Activated CD8-positive, alpha-beta T cell treated with anti-CD3 and anti-CD28 coated beads, Interleukin-2, amount 10 ng/mL, durations not matched to agents 7 days and 5 days (primary cell): ENCODE measurements at regions not wholly inside any gene's neighbourhood (a gene's known extent, or its start where the extent isn't known, plus 50 kb on each side); places are given as distances from the start of the nearest gene placed in this dataset.
"Not testable (repeated sequence)": the region's sequence is repeated elsewhere in the genome, so short reads cannot be mapped to it uniquely, and the experiment has no call there.

ENCODE experiments used
- ATAC-seq: fragments of 150-1000 bp; cut with Tn5 transposase; one replicate; pipeline ENCODE4 v1.10.0; 2021; ENCODE audit warnings: moderate library complexity
- CTCF ChIA-PET: fragments of 350-600 bp; sonication (Branson Sonifier 250); formaldehyde crosslinking; loops from one replicate; lab custom pipeline; 2021; ENCODE audit warnings: antibody characterized with exemption; lab: Charles Lee
- POLR2A ChIA-PET: fragments of 350-600 bp; sonication (Branson Sonifier 250); formaldehyde crosslinking; loops from one replicate; lab custom pipeline; 2021; ENCODE audit warnings: antibody characterized with exemption; lab: Charles Lee
- DNase-seq: peaks from one replicate; pipeline ENCODE4 v3.0.0-alpha.2; 2020
- H3K27ac Mint-ChIP-seq: one replicate; pipeline ENCODE4 v1.8.0; 2021; ENCODE audit warnings: mild to moderate bottlenecking, mixed read lengths
- H3K27me3 Mint-ChIP-seq: one replicate; pipeline ENCODE4 v1.8.0; 2021; ENCODE audit warnings: low read depth, mixed read lengths
- H3K36me3 Mint-ChIP-seq: one replicate; pipeline ENCODE4 v1.8.0; 2021; ENCODE audit warnings: low read depth, mixed read lengths
- H3K4me1 Mint-ChIP-seq: one replicate; pipeline ENCODE4 v1.8.0; 2021; ENCODE audit warnings: low read depth, mixed read lengths
- H3K4me3 Mint-ChIP-seq: one replicate; pipeline ENCODE4 v1.8.0; 2021; ENCODE audit warnings: mild to moderate bottlenecking, mixed read lengths
- H3K9me3 Mint-ChIP-seq: one replicate; pipeline ENCODE4 v1.8.0; 2022; ENCODE audit warnings: mixed read lengths; ENCODE audit not compliant: insufficient read depth

GRCh38 chr2:196290569-196290968 lies 119.2 kb upstream of the STK17B start:
- ATAC-seq = no peak
- no peak for DNase-seq
- no peaks in the 10 kb centered on the region for H3K27me3 Mint-ChIP-seq
- no peaks in the 10 kb centered on the region for H3K36me3 Mint-ChIP-seq
- H3K9me3 Mint-ChIP-seq = no peaks in the 10 kb centered on the region
- POLR2A ChIA-PET = interaction anchor here (0.9 to 2.2 kb wide), 5 partner anchors 114 to 159 kb away, joined by 3 to 5 read pairs (median 3); partner anchors contain the start of gene STK17B
- H3K4me1 Mint-ChIP-seq = peaks cover 54% of the 10 kb centered on the region
- no peak overlapping the region for H3K4me3 Mint-ChIP-seq
- H3K27ac Mint-ChIP-seq = no peak overlapping the region
- CTCF ChIA-PET = interaction anchor here (0.8 to 7.4 kb wide), 9 partner anchors 7 to 222 kb away, joined by 3 to 48 read pairs (median 5); partner anchors contain the start of gene DNAH7

GRCh38 chr2:196291426-196291825 lies 120.0 kb upstream of the STK17B start:
- CTCF ChIA-PET = interaction anchor here (0.7 to 7.4 kb wide), 9 partner anchors 10 to 213 kb away, joined by 3 to 48 read pairs (median 4); no protein-coding TSS in a partner anchor
- Mint-ChIP-seq H3K9me3 (no peaks in the 10 kb centered on the region), H3K4me1 (peaks cover 54% of the 10 kb centered on the region), H3K4me3 (no peak overlapping the region), H3K36me3 (no peaks in the 10 kb centered on the region), H3K27ac (no peak overlapping the region), H3K27me3 (no peaks in the 10 kb centered on the region)
- POLR2A ChIA-PET = interaction anchor here (1.1 to 1.2 kb wide), 2 partner anchors 142 to 1144 kb away, joined by 3 to 4 read pairs; no protein-coding TSS in a partner anchor
- no peak for DNase-seq
- peak; percentile 42 for ATAC-seq

- Mint-ChIP-seq H3K4me1 (peaks cover 50% of the 10 kb centered on the region), H3K4me3 (no peak overlapping the region), H3K9me3 (no peaks in the 10 kb centered on the region), H3K27ac (peak overlapping the region; percentile 16), H3K27me3 (no peaks in the 10 kb centered on the region), H3K36me3 (no peaks in the 10 kb centered on the region)
- ChIA-PET CTCF (interaction anchor here (0.7 to 7.4 kb wide), 9 partner anchors 10 to 214 kb away, joined by 3 to 48 read pairs (median 4); no protein-coding TSS in a partner anchor), POLR2A (interaction anchor here (1.1 to 1.2 kb wide), 2 partner anchors 142 to 1144 kb away, joined by 3 to 4 read pairs; no protein-coding TSS in a partner anchor)
- DNase-seq (no peak), ATAC-seq (peak; percentile 20)
Observed at GRCh38 chr2:196291873-196292800, 120.8 kb upstream of the STK17B start.

GRCh38 chr2:196293751-196294515 lies 122.6 kb upstream of the STK17B start:
- Mint-ChIP-seq H3K27me3 (no peaks in the 10 kb centered on the region), H3K4me1 (peaks cover 37% of the 10 kb centered on the region), H3K4me3 (no peak overlapping the region), H3K27ac (no peak overlapping the region), H3K9me3 (no peaks in the 10 kb centered on the region), H3K36me3 (no peaks in the 10 kb centered on the region)
- ChIA-PET CTCF (interaction anchor here (1.0 to 7.4 kb wide), 4 partner anchors 14 to 216 kb away, joined by 3 to 48 read pairs (median 10); no protein-coding TSS in a partner anchor), POLR2A (interaction anchor here (1.1 kb wide), 1 partner anchor 54 kb away, joined by 3 read pairs; no protein-coding TSS in a partner anchor)
- no peak for ATAC-seq
- no peak for DNase-seq

GRCh38 chr2:196294516-196294909 lies 123.1 kb upstream of the STK17B start:
- ChIA-PET CTCF (interaction anchor here (1.0 to 7.4 kb wide), 4 partner anchors 15 to 217 kb away, joined by 3 to 48 read pairs (median 10); no protein-coding TSS in a partner anchor), POLR2A (interaction anchor here (1.1 kb wide), 1 partner anchor 54 kb away, joined by 3 read pairs; no protein-coding TSS in a partner anchor)
- Mint-ChIP-seq H3K27me3 (no peaks in the 10 kb centered on the region), H3K36me3 (no peaks in the 10 kb centered on the region), H3K27ac (no peak overlapping the region), H3K4me3 (no peak overlapping the region), H3K9me3 (no peaks in the 10 kb centered on the region), H3K4me1 (peaks cover 32% of the 10 kb centered on the region)
- no peak for ATAC-seq
- no peak for DNase-seq

- Mint-ChIP-seq H3K9me3 (no peaks in the 10 kb centered on the region), H3K4me3 (no peak overlapping the region), H3K4me1 (peaks cover 28% of the 10 kb centered on the region), H3K27ac (no peak overlapping the region), H3K27me3 (no peaks in the 10 kb centered on the region), H3K36me3 (no peaks in the 10 kb centered on the region)
- DNase-seq (no peak), ATAC-seq (no peak)
- ChIA-PET POLR2A (no interaction called here), CTCF (interaction anchor here (0.7 to 7.4 kb wide), 5 partner anchors 16 to 227 kb away, joined by 3 to 48 read pairs (median 5); partner anchors contain the start of gene DNAH7)
Observed at GRCh38 chr2:196295005-196295404, 123.6 kb upstream of the STK17B start.

- ATAC-seq, H3K4me1 Mint-ChIP-seq, H3K27ac Mint-ChIP-seq, H3K4me3 Mint-ChIP-seq, H3K27me3 Mint-ChIP-seq, H3K36me3 Mint-ChIP-seq, POLR2A ChIA-PET, H3K9me3 Mint-ChIP-seq, DNase-seq: not testable (repeated sequence)
- CTCF ChIA-PET = interaction anchor here (0.7 to 2.4 kb wide), 17 partner anchors 8 to 341 kb away, joined by 3 to 17 read pairs (median 4); partner anchors contain the start of genes CCDC150 and DNAH7
Observed at GRCh38 chr2:196298106-196298723, 126.8 kb upstream of the STK17B start.

GRCh38 chr2:196307775-196308305 lies 136.5 kb upstream of the STK17B start:
- Mint-ChIP-seq H3K4me1 (no peaks in the 10 kb centered on the region), H3K9me3 (no peaks in the 10 kb centered on the region)
- POLR2A ChIA-PET = no interaction called here

GRCh38 chr2:196309691-196310090 lies 138.3 kb upstream of the STK17B start:
- peaks cover 6% of the 10 kb centered on the region for H3K4me1 Mint-ChIP-seq
- H3K27me3 Mint-ChIP-seq = peaks cover 4% of the 10 kb centered on the region
- H3K9me3 Mint-ChIP-seq = peaks cover 4% of the 10 kb centered on the region
- DNase-seq (no peak), ATAC-seq (no peak)
- CTCF ChIA-PET = no interaction called here
- H3K4me3 Mint-ChIP-seq = no peak overlapping the region
- H3K36me3 Mint-ChIP-seq = no peaks in the 10 kb centered on the region
- POLR2A ChIA-PET = no interaction called here
- no peak overlapping the region for H3K27ac Mint-ChIP-seq

More at GRCh38 chr2:196307775-196308305, 136.5 kb upstream of the STK17B start:
- Mint-ChIP-seq H3K27me3 (peaks cover 4% of the 10 kb centered on the region), H3K36me3 (no peaks in the 10 kb centered on the region), H3K27ac (no peak overlapping the region), H3K4me3 (no peak overlapping the region)
- CTCF ChIA-PET = interaction anchor here (0.9 to 1.3 kb wide), 2 partner anchors 146 to 228 kb away, joined by 3 read pairs; no protein-coding TSS in a partner anchor
- DNase-seq (no peak), ATAC-seq (no peak)

GRCh38 chr2:196314157-196314556 lies 142.8 kb upstream of the STK17B start:
- ATAC-seq (no peak), DNase-seq (no peak)
- Mint-ChIP-seq H3K4me3 (no peak overlapping the region), H3K36me3 (no peaks in the 10 kb centered on the region), H3K27me3 (peaks cover 6% of the 10 kb centered on the region), H3K27ac (no peak overlapping the region), H3K9me3 (peaks cover 4% of the 10 kb centered on the region), H3K4me1 (peaks cover 6% of the 10 kb centered on the region)
- POLR2A ChIA-PET = interaction anchor here (0.6 kb wide), 1 partner anchor 71 kb away, joined by 5 read pairs; no protein-coding TSS in a partner anchor
- CTCF ChIA-PET = interaction anchor here (0.8 to 1.5 kb wide), 3 partner anchors 77 to 236 kb away, joined by 3 to 6 read pairs (median 4); no protein-coding TSS in a partner anchor
